Thoracic aorta (tissue), 2 donors: ENCODE measurements at regions not wholly inside any gene's neighbourhood (a gene's known extent, or its start where the extent isn't known, plus 50 kb on each side); places are given as distances from the start of the nearest gene placed in this dataset.
"Not testable (repeated sequence)": the region's sequence is repeated elsewhere in the genome, so short reads cannot be mapped to it uniquely, and the experiment has no call there.

Experiments used
- ATAC-seq: fragments of 150-250 bp; one replicate; pipeline ENCODE4 v1.8.0; 2017; ENCODE audit warnings: low read depth; ENCODE audit not compliant: insufficient number of reproducible peaks, low FRiP score
- DNase-seq: peaks from one replicate; pipeline ENCODE4 v3.0.0-alpha.2; 2020; ENCODE audit warnings: low spot score
- H3K27ac ChIP-seq, 2 donors: fragments of 200-600 bp; sonication (generic); 1 replicate in 1 of 2; 2 replicates in 1 of 2; pipeline ENCODE4 v1.5.1; 2016; ENCODE audit warnings: mild to moderate bottlenecking in 2 of 2, moderate library complexity in 2 of 2
- H3K27me3 ChIP-seq: fragments of 200-600 bp; sonication (generic); replicated peaks from 2 replicates; pipeline ENCODE4 v1.6.0; 2016; ENCODE audit warnings: mild to moderate bottlenecking; ENCODE audit not compliant: insufficient read depth
- H3K36me3 ChIP-seq: fragments of 200-600 bp; sonication (generic); one replicate; pipeline ENCODE4 v1.5.1; 2016
- H3K4me1 ChIP-seq, 2 donors: fragments of 200-600 bp; sonication (generic); 1 replicate in 1 of 2; 2 replicates in 1 of 2; pipeline versions ENCODE4 v1.5.1 to v1.6.0; 2016; ENCODE audit warnings: low read depth in 2 of 2, mild to moderate bottlenecking in 1 of 2; ENCODE audit not compliant: control insufficient read depth in 1 of 2
- H3K4me3 ChIP-seq: fragments of 200-600 bp; sonication (generic); 2 replicates; pipeline ENCODE4 v1.5.1; 2016; ENCODE audit warnings: mild to moderate bottlenecking
- H3K9me3 ChIP-seq: fragments of 200-600 bp; sonication (generic); 2 replicates; pipeline ENCODE4 v1.5.1; 2016
- TF ChIP-seq, protein P1 (sequence below): fragments of 200-600 bp; sonication (generic); IDR thresholded peaks from one replicate; pipeline ENCODE4 v1.5.1; 2019; ENCODE audit warnings: antibody characterized with exemption

DNA sequence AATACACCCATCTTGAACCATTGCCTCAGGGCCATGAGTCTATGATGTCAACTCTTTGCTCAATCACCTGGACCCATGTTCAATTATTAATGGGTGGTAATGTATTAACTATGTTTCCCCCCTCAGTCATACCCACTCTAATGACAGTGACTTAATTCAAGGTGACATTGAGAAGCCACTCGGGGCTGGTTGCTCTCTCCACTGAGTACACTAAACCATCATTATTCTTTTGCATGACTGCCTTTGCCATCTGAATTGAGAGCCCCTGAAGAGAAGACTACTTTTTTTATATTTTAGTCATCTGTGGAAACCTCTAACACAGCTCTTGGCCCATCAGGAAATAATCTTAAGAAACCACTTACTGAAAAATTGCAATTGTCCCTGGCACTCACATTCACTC is 139.2 kb upstream of the SOX21 start:
- TF ChIP-seq, protein P1, sequence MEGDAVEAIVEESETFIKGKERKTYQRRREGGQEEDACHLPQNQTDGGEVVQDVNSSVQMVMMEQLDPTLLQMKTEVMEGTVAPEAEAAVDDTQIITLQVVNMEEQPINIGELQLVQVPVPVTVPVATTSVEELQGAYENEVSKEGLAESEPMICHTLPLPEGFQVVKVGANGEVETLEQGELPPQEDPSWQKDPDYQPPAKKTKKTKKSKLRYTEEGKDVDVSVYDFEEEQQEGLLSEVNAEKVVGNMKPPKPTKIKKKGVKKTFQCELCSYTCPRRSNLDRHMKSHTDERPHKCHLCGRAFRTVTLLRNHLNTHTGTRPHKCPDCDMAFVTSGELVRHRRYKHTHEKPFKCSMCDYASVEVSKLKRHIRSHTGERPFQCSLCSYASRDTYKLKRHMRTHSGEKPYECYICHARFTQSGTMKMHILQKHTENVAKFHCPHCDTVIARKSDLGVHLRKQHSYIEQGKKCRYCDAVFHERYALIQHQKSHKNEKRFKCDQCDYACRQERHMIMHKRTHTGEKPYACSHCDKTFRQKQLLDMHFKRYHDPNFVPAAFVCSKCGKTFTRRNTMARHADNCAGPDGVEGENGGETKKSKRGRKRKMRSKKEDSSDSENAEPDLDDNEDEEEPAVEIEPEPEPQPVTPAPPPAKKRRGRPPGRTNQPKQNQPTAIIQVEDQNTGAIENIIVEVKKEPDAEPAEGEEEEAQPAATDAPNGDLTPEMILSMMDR = no peak
- Histone ChIP-seq H3K27ac (no peak overlapping the region), H3K4me1 (no peaks in the 10 kb centered on the region), H3K36me3 (no peaks in the 10 kb centered on the region), H3K9me3 (no peaks in the 10 kb centered on the region), H3K27me3 (no peaks in the 10 kb centered on the region), H3K4me3 (no peak overlapping the region)
- DNase-seq (no peak), ATAC-seq (no peak)

DNA sequence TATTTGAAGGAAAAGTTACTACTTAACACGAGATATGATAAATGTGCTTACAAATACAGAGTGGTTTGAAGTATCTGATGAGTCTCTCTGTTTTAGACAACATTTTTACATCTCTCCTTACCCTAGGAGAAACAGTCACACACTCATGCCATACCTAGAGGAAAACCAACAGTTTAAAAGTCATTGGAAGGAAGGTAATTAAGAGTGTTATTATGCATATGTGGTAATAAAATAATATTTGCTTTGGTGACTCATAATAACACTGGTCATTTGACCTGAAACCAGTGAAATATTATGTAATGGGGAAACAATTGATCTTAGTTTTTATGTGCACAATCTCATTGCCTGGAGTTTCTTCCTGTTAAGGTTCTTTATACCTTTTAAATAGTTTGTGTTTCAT is 136.9 kb upstream of the SOX21 start:
- no peak for DNase-seq
- Histone ChIP-seq H3K4me1 (no peaks in the 10 kb centered on the region), H3K27ac (no peak overlapping the region), H3K27me3 (no peaks in the 10 kb centered on the region), H3K9me3 (no peaks in the 10 kb centered on the region), H3K4me3 (no peak overlapping the region), H3K36me3 (no peaks in the 10 kb centered on the region)
- TF ChIP-seq, protein P1 = no peak
- no peak for ATAC-seq

DNA sequence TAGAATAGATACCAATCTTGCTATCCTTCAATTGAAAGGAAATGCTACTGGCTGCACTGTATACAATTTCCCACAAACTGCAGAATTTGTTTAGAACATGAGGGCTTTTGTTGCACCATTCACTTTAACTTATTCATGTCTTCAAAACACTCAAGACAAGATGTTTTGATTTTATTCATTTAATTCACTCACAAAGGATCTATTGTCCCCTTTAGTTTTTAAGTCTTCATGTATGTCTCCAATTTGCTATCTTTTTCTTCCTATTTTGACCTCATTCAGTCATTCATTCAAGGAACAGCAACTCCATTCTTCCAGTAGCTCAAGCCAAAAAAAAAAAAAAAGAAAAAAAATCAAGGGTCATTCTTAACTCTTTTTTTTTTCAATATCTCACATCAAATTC is 130.6 kb upstream of the SOX21 start:
- no peak for ATAC-seq
- Histone ChIP-seq H3K9me3 (no peaks in the 10 kb centered on the region), H3K36me3 (no peaks in the 10 kb centered on the region), H3K4me1 (no peaks in the 10 kb centered on the region), H3K4me3 (no peak overlapping the region), H3K27ac (no peak overlapping the region), H3K27me3 (no peaks in the 10 kb centered on the region)
- DNase-seq = no peak
- TF ChIP-seq, protein P1 = no peak

DNA sequence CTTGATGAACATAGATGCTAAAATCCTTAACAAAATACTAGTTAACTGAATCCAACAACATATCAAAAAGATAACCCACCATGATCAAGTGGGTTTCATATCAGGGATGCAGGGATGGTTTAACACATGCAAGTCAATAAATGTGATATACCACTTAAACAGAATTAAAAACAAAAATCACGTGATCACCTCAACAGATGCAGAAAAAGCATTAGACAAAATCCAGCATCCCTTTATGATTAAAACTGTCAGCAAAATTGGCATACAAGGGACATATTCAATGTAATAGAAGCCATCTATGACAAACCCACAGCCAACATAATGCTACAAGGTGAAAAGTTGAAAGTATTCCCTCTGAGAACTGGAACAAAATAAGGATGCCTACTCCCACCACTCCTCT is 124.7 kb upstream of the SOX21 start:
- H3K36me3 ChIP-seq, H3K27ac ChIP-seq, DNase-seq, ATAC-seq, H3K4me1 ChIP-seq, H3K9me3 ChIP-seq, H3K4me3 ChIP-seq, H3K27me3 ChIP-seq: not testable (repeated sequence)

DNA sequence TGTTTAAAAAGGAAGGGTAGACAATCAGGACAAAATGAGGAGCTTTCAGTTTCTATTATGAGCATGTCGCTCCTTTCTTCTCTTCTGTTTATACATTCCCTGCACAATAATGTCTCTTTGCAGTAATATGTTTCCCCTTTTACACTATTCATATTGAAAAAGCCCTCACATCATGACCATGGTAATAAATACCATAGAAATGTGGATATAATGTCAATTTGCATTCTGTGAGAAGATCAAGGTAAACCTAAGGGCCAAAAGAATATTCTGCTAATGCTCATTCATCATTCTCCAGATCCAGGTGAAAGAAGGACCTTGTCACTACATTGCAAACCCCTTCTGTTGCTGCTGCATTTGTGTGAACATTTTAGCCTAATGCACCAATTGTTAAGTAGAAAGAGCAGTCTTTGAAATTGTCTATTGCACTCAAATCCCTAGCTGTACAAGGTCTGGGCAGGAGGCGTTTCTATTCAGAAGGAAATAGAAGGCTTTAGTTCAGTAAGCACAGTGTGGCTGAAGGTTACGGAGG is 117.6 kb upstream of the SOX21 start:
- no peak overlapping the region for H3K27ac ChIP-seq
- DNase-seq (no peak), ATAC-seq (no peak)
- TF ChIP-seq, protein P1 = no peak
- no peak overlapping the region for H3K4me3 ChIP-seq
- H3K27me3 ChIP-seq = no peaks in the 10 kb centered on the region
- no peaks in the 10 kb centered on the region for H3K9me3 ChIP-seq
- H3K4me1 ChIP-seq = no peaks in the 10 kb centered on the region
- H3K36me3 ChIP-seq = no peaks in the 10 kb centered on the region

DNA sequence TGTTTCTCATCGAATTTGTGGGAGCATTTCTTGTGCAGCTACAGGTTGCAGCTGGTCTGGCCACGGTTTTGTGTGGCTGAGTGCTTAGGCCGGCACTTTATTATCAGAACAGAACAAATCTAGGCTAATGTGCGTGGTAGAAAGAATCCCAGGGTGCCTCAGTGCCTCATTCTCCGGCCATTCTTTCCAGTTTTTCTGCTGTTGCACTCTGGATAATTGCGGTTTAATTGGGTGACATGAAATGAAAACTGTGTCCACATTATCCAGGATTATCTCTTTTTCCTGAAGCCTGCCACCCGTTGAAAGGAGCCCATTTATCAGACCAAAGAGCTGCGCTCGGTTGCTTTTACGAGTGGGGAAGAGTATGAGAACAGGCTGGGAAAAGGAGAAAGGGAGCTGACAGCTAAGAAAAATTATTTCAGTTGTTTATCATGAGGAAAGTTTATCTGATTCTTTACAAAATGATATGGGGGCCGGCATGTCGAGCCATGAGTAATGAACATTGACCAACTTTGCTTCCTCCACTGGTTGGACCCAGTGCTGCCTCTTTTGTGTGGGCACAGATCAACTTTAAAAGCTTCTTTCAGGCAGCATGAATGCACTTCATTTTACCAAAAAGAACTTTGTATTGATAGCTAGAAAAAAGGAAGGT is 117.0 kb upstream of the SOX21 start:
- H3K4me1 ChIP-seq = no peaks in the 10 kb centered on the region
- H3K27me3 ChIP-seq = no peaks in the 10 kb centered on the region
- no peaks in the 10 kb centered on the region for H3K36me3 ChIP-seq
- no peaks in the 10 kb centered on the region for H3K9me3 ChIP-seq
- DNase-seq (no peak), ATAC-seq (no peak)
- TF ChIP-seq, protein P1 = no peak
- H3K4me3 ChIP-seq = no peak overlapping the region
- H3K27ac ChIP-seq = no peak overlapping the region
